NCI-H774 (cell line): ENCODE measurements at regions not wholly inside any gene's neighbourhood (a gene's known extent, or its start where the extent isn't known, plus 50 kb on each side); places are given as distances from the start of the nearest gene placed in this dataset.
"Not testable (repeated sequence)": the region's sequence is repeated elsewhere in the genome, so short reads cannot be mapped to it uniquely, and the experiment has no call there.

Experiments
- DNase-seq: peaks from one replicate; lab custom pipeline; 2025; lab: John Stamatoyannopoulos, UW

- DNase-seq: no peak
Observed at GRCh38 chr20:22958390-22958789, 76.7 kb upstream of the SSTR4 start.

DNA sequence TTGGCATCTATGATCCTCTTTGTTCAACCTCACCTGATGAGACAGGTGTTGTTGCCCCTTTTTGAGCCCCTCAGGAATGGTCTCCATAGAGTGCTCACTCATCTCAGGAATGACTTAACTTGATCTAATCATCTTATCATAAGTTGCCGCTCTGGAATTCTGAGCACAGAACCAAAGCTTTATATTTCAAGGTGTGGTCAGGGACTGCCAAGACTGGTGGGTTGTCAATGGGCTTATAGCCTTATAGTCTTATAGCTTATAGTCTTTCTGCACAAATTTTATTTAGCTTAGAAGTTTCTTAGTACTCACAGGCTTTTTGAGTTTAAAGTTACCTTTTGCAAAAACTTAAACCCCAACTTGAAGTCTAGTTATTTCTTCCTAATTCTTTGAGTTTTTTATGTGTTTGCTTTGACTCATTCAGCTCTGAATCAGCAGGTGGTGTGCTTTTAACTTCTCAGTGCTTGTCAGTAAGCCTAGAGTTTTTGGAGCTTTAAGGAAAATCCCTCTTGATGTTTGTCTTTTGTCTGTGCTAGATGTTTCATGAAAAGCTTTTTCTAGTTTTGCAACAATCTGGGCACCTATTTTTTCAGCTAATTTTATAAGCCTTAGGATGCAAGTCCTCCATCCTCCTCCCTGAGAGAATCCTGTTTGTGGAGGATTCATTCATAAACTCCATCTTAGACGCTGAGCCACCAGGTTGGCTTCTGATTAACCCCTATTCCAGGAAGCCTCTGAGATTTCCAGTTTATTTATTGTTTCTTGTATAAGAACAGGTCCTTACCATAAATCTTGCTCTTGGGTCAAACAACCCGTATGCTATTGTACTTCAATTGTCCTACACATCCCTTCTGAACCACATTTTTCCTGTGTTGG is 72.3 kb upstream of the SSTR4 start:
- DNase-seq: no peak

GRCh38 chr20:22963581-22963980 is 71.5 kb upstream of the SSTR4 start:
- DNase-seq: no peak

- no peak for DNase-seq
Observed at GRCh38 chr20:22966787-22967464, 68.2 kb upstream of the SSTR4 start.

DNA sequence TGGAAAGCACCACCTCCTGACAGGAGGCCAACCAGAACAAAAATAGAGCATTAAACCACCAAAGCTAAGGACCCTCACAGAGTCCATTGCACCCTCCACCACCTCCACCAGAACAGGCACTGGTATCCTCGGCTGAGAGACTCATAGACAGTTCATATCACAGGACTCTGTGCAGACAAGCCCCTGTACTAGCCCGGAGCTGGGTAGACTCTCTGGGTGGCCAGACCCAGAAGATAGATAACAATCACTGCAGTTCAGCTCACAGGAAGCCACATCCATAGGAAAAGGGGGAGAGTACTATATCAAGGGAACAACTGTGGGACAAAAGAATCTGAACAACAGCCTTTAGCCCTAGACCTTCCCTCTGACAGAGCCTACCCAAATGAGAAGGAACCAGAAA is 67.4 kb upstream of the SSTR4 start:
- DNase-seq: not testable (repeated sequence)

GRCh38 chr20:22969031-22969430 is 66.1 kb upstream of the SSTR4 start:
- DNase-seq: not testable (repeated sequence)

DNA sequence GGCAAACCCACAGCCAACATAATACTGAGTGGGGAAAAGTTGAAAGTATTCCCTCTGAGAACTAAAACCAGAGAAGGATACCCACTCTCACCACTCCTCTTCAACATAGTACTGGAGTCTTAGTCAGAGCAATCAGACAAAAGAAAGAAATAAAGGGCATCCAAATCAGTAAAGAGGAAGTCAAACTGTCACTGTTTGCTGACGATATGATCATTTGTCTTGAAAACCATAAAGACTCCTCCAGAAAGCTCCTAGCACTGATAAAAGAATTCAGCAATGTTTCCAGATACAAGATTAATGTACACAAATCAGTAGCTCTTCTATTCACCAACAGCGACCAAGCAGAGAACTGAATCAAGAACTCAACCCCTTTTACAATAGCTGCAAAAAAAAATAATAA is 64.0 kb upstream of the SSTR4 start:
- DNase-seq: not testable (repeated sequence)

DNA sequence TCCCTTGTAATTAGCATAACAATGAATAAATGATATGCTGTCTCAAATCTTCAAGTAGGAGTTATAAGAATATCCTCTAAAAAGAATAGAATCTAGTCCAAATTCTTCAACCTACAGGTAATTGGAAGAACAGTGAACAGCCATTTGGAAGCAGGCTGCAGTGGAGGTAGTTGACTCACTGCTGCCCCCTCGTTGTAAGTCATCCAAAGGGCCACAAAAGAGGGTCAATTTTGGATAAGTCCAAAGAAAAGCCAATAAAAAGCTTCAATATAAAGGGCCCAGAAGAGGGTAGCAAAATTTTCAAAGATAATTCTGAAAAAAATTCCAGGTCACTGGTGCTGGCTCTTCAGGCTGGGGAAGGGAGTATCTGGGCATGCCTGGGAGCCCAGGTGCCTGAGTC is 60.8 kb upstream of the SSTR4 start:
- DNase-seq: no peak

DNA sequence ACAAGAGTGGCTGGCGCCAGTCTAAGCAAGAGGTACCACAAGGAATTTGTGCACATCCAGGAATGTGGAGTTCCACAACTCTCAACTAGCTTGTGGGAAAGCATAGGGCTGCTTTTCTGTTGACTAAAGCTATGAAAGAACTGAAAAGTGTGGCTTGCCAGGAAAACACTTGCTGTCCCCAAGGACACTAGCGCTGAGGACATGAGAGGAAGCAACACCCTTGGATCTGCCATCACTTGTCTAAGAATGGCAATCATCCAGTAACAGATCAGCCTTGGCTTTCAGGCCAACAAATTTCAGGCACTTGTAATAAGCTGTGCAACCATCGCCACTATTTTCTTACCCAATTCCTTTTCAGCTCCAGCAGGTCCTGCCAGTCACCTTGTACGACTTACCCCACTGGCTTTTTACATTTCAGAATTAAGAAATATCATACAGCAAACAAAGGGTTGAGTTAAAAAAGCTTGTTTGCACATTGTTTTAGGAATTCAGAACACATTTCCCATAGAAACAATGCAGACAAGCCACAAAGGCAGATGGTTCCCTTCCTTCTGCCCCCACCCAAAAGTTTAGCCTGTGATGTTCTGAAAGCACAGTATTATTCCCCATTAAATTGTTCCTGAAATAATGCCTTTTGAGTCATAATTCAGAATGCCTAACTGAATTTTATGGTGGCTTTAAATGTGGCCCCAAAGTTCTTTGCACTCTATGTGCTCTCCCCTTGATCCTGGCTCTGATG is 57.9 kb upstream of the SSTR4 start:
- DNase-seq: no peak

- no peak for DNase-seq
Observed at GRCh38 chr20:22984008-22984407, 51.1 kb upstream of the SSTR4 start.

DNA sequence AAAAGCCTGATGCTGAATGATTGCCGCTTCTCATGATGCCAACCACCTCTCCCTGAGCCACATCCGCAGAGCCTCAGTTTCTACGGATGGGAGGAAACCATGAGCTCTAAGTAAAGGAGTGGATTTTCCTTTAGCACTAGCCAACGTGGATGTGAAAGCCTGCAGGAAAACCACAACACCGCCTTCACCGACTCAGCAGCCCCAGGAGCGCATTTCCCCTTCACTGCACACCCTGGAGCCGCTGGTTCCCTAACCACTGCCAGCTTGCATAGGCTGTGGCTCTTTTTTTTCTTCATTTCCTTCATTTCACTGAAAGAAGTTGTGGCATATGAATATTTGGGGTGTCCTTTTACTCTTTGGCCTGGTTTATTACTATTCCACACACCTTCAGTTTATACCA is 50.5 kb upstream of the SSTR4 start:
- no peak for DNase-seq

DNA sequence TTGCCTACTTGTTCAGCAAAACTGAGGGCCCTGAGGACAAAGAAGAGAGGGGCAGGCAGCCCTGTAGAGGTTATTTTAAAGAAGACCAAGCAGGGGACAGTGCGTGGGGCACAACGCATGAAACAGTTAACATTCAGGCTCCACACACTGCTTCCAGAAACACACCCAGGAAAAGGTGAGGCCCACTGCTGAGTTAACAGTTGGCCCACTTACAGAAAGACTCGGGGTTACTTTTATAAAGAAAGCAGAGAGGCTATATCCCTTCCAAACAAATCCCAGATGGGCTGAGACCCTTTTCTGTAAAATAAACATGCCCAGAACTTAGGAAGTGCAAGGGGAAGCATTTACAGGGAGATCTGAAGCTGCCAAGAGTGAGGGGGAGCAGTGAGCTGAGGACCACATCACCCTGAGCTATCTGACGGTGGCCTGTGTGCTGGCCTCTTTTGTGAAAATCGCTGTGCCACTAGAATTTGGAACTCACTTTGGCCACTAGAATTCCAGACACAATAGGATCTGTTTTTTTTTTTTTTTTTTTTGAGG is 49.8 kb upstream of the SSTR4 start:
- DNase-seq: no peak
